ENCODE measurements at regions not wholly inside any gene's neighbourhood (a gene's known extent, or its start where the extent isn't known, plus 50 kb on each side); places are given as distances from the start of the nearest gene placed in this dataset.

DNA sequence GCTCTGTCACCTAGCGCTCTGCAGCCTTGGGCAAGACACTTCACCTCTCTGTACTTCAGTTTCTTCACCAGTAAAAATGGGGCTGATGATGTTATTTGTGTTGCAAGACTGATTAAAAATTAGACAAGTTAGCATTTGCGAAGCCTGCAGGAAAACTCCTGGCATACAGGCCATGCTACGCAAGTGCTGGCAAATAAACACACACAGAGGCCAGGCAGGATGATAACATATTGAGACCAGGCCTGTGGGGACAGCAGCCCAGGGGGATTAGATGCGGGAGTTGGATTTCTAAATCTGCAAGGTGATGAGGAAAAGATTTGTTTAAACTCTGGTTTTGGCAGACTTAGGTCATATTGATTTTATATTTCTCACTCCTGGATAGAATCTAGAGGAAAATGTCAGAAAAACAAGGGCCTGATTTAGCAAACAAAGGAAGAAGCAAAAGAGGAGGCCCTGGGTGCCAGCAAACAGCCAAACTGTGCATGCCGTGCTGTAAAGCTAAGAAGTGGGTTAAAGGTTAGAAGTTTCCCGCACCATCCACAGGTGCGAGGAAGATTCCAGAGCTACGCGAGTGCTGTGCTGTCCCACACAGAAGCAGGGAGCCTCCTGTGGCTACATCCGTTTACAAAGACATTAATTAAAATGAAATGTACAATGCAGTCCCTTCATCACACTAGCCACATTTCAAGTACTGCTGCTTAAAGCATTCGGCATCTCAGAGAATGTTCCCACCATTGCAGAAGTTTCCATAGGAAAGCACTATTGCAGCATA is 532.2 kb downstream of the NPHP4 start:
- Histone ChIP-seq H3K27ac (ENCODE audit: low read length) (no peak overlapping the region), H3K9me2 (ENCODE audit: insufficient read depth, low read length) (no peaks in the 10 kb centered on the region), H3K4me3 (ENCODE audit: low read length) (no peak overlapping the region), H3K27me3 (ENCODE audit: insufficient read depth, low read depth, low read length) (no peaks in the 10 kb centered on the region), H3K9me3 (ENCODE audit: low read length) (no peaks in the 10 kb centered on the region), H3K9ac (ENCODE audit: low read length) (no peak overlapping the region), H4K20me1 (ENCODE audit: insufficient read depth) (no peaks in the 10 kb centered on the region), H3K4me2 (ENCODE audit: low read length) (no peak overlapping the region), H2AFZ (ENCODE audit: low read depth, low read length) (no peak overlapping the region), H3K79me2 (replicated peaks; ENCODE audit: insufficient read depth, low read length) (no peaks in the 10 kb centered on the region), H3K36me3 (ENCODE audit: insufficient read depth, low read length) (no peaks in the 10 kb centered on the region), H3F3A (ENCODE audit: insufficient read depth, low read length, poor library complexity, severe bottlenecking) (no peaks in the 10 kb centered on the region)
- TF ChIP-seq EZH2 (IDR thresholded peaks at IDR 0.05; ENCODE audit: borderline replicate concordance, insufficient read depth, low read length, poor library complexity, severe bottlenecking) (no peak), SMC3 (conservative IDR thresholded peaks at IDR 0.05; ENCODE audit: poor library complexity) (no peak), EP300 (conservative IDR thresholded peaks at IDR 0.05; ENCODE audit: poor library complexity, severe bottlenecking) (no peak), TAF1 (IDR thresholded peaks at IDR 0.05; ENCODE audit: low read depth) (no peak), MXI1 (conservative IDR thresholded peaks at IDR 0.05; ENCODE audit: poor library complexity, severe bottlenecking) (no peak), POLR2AphosphoS5 (IDR thresholded peaks at IDR 0.05) (no peak), RAD21 (conservative IDR thresholded peaks at IDR 0.05) (no peak)
- TF ChIP-seq, protein P1, sequence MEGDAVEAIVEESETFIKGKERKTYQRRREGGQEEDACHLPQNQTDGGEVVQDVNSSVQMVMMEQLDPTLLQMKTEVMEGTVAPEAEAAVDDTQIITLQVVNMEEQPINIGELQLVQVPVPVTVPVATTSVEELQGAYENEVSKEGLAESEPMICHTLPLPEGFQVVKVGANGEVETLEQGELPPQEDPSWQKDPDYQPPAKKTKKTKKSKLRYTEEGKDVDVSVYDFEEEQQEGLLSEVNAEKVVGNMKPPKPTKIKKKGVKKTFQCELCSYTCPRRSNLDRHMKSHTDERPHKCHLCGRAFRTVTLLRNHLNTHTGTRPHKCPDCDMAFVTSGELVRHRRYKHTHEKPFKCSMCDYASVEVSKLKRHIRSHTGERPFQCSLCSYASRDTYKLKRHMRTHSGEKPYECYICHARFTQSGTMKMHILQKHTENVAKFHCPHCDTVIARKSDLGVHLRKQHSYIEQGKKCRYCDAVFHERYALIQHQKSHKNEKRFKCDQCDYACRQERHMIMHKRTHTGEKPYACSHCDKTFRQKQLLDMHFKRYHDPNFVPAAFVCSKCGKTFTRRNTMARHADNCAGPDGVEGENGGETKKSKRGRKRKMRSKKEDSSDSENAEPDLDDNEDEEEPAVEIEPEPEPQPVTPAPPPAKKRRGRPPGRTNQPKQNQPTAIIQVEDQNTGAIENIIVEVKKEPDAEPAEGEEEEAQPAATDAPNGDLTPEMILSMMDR (IDR thresholded peaks at IDR 0.05; ENCODE audit: poor library complexity, severe bottlenecking), result no peak
- TF ChIP-seq, protein P2, sequence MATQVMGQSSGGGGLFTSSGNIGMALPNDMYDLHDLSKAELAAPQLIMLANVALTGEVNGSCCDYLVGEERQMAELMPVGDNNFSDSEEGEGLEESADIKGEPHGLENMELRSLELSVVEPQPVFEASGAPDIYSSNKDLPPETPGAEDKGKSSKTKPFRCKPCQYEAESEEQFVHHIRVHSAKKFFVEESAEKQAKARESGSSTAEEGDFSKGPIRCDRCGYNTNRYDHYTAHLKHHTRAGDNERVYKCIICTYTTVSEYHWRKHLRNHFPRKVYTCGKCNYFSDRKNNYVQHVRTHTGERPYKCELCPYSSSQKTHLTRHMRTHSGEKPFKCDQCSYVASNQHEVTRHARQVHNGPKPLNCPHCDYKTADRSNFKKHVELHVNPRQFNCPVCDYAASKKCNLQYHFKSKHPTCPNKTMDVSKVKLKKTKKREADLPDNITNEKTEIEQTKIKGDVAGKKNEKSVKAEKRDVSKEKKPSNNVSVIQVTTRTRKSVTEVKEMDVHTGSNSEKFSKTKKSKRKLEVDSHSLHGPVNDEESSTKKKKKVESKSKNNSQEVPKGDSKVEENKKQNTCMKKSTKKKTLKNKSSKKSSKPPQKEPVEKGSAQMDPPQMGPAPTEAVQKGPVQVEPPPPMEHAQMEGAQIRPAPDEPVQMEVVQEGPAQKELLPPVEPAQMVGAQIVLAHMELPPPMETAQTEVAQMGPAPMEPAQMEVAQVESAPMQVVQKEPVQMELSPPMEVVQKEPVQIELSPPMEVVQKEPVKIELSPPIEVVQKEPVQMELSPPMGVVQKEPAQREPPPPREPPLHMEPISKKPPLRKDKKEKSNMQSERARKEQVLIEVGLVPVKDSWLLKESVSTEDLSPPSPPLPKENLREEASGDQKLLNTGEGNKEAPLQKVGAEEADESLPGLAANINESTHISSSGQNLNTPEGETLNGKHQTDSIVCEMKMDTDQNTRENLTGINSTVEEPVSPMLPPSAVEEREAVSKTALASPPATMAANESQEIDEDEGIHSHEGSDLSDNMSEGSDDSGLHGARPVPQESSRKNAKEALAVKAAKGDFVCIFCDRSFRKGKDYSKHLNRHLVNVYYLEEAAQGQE (IDR thresholded peaks at IDR 0.05; ENCODE audit: borderline replicate concordance), result no peak

DNA sequence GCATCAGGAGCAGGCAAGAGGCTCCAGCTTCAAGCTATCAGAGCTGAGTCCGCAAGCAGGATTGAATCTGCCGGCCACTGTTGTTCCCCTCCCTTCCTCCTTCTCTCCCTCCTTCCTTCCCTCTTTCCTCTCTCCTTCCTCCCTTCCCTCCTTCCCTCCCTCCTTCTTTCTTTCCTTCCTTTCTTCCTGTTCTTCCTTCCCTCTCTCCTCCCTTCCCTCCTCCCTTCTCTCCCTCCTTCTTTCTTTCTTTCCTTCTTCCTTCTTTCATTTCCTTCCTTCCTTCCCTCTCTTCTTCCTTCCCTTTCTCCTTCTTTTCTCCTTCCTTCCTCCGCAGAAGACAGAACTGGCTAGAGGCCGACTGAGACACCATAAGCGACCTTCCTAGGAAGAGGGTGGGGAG is 534.0 kb downstream of the NPHP4 start:
- TF ChIP-seq SMC3 (conservative IDR thresholded peaks at IDR 0.05; ENCODE audit: poor library complexity) (no peak), TAF1 (IDR thresholded peaks at IDR 0.05; ENCODE audit: low read depth) (no peak), RAD21 (conservative IDR thresholded peaks at IDR 0.05) (no peak), EP300 (conservative IDR thresholded peaks at IDR 0.05; ENCODE audit: poor library complexity, severe bottlenecking) (no peak), POLR2AphosphoS5 (IDR thresholded peaks at IDR 0.05) (no peak), EZH2 (IDR thresholded peaks at IDR 0.05; ENCODE audit: borderline replicate concordance, insufficient read depth, low read length, poor library complexity, severe bottlenecking) (no peak), MXI1 (conservative IDR thresholded peaks at IDR 0.05; ENCODE audit: poor library complexity, severe bottlenecking) (no peak)
- TF ChIP-seq, protein P1 (IDR thresholded peaks at IDR 0.05; ENCODE audit: poor library complexity, severe bottlenecking), result no peak
- TF ChIP-seq, protein P2 (IDR thresholded peaks at IDR 0.05; ENCODE audit: borderline replicate concordance), result no peak
- no peaks in the 10 kb centered on the region for H3K9me3 ChIP-seq (ENCODE audit: low read length)

More for the DNA sequence above, 534.0 kb downstream of the NPHP4 start:
- Histone ChIP-seq H3K27me3 (ENCODE audit: insufficient read depth, low read depth, low read length) (no peaks in the 10 kb centered on the region), H3K4me2 (ENCODE audit: low read length) (no peak overlapping the region), H3K4me3 (ENCODE audit: low read length) (no peak overlapping the region), H3K9me2 (ENCODE audit: insufficient read depth, low read length) (no peaks in the 10 kb centered on the region), H2AFZ (ENCODE audit: low read depth, low read length) (no peak overlapping the region), H3F3A (ENCODE audit: insufficient read depth, low read length, poor library complexity, severe bottlenecking) (no peaks in the 10 kb centered on the region), H3K9ac (ENCODE audit: low read length) (no peak overlapping the region), H3K36me3 (ENCODE audit: insufficient read depth, low read length) (no peaks in the 10 kb centered on the region), H3K27ac (ENCODE audit: low read length) (no peak overlapping the region), H4K20me1 (ENCODE audit: insufficient read depth) (no peaks in the 10 kb centered on the region), H3K79me2 (replicated peaks; ENCODE audit: insufficient read depth, low read length) (no peaks in the 10 kb centered on the region)
